Forelimb muscle (tissue), 1 donor: ENCODE measurements at regions not wholly inside any gene's neighbourhood (a gene's known extent, or its start where the extent isn't known, plus 50 kb on each side); places are given as distances from the start of the nearest gene placed in this dataset.
A peak's percentile ranks its signal among the peaks of the same experiment; 100 is the strongest.

ENCODE experiments used
- DNase-seq: peaks from one replicate; pipeline ENCODE4 v3.0.0-alpha.2; 2013; ENCODE audit warnings: low read depth

DNA sequence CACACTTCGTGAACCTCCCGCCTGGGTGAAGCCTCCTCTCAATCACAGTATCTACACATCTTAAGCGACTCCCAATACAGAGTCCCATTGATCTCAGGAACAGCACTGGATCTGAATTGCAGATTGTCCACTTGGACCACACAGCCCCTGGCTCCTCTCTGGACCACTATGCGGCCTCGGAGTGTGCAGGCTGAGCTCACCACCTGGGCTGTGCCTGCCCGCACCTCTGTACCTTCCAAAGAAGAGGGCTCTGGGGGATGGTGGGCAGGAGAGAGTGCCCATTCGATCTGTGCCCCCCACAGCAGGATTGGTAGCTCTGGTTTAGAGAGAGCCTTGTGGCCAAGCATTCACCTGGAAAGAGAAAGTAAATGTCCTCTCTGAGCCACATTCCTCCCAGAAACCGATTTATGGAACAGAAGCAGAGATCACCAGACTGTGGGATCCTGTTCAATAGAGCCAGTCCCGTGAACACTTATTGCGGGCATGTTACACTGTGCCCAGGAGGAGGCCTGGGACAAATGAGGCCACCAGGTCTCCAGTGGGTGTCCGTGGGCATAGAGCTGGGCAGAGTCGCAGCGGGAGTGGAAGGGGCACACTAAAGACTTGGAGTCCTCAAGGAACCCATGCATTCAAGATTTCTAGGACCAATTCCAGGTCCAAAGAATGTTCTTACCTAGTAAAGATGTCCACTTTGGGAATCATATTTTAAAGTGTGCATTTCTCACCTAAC lies 141.6 kb upstream of the SOX1 start:
- no peak for DNase-seq

DNA sequence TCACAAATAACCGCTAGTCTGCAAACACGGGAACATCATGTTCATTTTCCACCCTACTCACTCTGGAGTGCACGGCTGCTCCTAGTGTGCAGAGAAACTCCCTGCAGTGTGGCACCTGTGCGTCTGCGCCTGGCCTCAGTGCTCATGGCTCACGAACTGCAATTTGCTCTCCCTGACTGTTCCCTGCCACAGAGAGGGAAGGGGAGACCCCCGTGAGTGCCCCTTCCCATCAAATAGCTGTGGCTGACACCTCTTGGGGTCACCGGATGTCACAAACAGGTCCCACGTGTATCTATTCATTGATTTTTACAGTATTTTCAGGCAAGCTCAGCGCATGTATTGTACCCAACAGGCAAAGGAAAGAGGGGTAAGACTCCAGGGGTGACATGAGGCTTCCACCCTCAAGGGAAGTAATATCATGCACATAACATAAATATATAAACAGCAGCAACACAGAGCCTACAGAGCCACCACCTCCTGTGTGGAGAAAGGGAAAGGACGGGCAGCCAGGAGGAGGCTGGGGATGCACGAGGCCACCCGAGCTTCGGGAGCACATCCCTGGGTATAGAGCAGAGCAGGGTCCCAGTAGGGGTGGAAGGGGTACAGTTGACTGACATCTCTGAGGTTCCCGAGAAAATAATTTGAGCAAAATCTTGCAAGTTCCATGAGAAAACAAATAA lies 140.3 kb upstream of the SOX1 start:
- DNase-seq = no peak

DNA sequence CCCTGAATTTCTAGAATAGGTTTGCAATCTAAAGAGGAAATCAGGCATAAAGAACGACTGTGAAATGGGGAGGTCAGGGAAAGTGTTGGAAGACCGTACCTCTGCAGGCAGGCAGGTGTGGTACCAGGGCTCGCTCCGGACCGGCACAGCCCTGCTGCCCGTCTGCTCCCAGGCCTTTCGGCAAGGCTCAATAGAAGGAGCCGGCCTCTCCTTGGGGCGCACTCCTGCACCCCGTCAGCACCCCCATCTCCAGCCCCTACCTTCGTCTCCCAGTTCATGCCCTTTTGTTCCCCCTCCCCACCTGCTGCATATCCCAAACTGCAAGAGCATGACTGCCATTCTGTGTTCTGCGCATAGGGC lies 139.8 kb upstream of the SOX1 start:
- DNase-seq = no peak

DNA sequence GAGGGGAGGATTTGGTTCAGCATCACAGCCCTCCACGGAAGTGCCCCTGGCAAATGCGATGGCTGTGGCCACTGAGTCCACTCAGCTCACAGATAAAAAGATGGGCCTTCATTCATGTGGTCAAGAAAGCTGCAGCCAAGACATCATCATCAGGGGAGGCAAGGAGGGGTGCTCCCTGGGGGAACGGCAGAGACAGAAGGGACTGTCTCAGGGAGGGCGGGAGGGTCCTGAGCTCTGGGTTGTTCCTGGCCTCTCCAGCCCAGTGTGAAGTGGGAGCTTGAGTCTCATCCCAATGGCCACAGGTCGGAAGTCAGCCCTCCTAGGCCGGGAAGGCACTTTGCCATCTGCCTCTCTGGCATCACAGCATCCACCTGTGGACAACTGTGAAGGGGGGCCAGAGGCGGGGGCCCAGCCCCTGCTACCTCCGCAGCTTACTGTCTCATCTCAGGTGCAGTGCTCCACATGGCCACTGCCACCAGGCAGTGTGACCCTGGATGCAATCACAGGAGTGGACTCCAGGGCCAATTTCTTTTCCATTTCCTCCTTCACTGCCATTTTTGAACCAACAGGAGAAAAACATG lies 137.8 kb upstream of the SOX1 start:
- DNase-seq = no peak

DNA sequence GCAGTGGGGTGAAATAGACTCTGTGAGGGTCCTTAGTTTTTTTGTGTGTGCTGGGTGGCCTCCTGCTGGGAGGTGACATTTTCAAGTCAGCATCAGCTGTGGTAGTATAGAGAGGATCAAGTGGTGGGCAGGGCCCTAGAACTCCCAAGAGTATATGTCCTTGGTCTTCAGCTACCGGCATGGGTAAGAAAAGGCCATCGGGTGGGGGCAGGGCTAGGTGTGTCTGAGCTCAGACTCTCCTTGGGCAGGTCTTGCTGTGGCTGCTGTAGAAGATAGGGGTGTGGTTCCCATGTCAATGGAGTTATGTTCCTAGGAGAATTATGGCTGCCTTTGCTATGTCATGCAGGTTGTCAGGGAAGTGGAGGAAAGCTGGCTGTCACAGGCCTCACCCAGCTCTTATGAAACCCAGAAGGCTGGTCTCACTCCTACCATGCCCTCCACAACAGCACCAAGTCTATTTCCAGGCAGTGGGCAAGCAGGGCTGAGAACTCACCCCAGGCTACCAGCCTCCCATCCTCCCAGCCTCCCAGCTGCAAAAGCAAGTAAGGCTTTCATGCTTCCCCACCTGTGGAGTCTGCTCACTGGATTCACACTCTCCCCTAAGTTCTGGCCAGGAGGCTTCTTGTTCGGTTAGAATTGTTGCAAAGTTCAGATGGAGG lies 130.6 kb upstream of the SOX1 start:
- no peak for DNase-seq

DNA sequence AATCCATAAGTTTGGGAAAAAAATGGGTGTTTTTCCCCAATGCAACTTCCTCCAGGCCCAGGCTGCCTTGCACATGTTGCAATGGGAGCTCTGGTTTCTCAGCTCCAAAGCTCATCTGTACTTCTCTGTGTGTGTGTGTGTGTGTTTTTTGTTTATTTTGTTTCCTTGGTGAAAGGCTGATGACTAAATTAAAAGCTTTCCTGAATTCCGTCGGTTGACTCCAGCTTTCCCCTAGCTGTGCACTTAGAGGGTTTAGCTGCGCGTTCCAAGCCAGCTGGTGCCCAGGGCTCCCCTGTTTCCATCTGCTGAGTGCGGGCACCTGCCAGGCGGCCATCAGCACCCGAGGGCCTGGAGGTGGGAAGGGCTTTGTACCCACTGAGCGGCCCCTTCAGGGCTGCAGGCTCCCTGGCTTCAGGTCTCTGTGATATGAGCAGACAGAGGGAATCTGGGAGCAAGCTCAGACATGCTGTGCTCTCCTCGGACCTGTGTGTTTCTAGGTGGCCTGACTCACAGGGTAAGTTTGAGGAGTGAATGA lies 129.1 kb upstream of the SOX1 start:
- DNase-seq = peak; percentile 14

DNA sequence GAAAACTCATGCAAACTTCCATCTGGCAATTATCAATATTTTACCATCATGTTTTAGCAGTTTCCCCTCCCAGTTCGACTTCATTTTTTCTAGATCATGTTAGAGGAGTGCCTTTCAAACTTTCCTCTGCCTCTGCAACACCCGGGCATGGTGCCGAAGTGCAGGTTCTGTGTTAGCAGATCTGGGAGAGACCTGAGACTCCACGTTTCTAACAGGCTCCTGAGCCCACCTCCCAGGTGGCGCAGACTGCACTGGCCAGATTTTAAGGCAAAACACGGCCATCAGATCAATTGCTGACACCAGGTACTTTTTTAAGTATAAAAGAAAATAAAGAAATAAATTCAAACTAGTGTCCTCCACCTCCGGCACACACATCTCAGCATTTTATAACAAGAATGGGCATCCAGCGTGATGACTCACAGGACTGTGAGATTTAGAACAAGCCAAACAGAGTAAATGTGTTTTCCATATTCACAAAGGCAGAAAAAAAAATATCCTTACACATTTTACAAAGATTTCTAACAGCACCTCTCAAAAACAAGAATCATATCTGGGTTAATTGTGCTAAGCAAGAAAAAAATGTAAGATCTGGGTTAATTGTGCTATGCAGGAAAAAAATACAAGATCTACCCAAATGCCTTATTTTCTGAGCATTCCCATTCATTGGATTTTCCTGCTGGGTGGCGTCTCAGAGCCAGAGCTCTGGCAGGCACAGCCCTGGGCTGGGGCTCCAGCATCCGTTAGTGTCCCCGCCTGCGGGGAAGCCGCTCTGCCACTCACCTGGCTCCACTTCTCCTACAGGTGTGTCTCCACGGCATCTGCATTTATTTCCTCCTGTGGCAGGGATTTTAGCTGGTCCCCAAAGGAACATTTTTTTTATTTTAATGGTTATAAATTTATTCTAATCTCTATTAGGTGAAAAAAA lies 127.9 kb upstream of the SOX1 start:
- no peak for DNase-seq

DNA sequence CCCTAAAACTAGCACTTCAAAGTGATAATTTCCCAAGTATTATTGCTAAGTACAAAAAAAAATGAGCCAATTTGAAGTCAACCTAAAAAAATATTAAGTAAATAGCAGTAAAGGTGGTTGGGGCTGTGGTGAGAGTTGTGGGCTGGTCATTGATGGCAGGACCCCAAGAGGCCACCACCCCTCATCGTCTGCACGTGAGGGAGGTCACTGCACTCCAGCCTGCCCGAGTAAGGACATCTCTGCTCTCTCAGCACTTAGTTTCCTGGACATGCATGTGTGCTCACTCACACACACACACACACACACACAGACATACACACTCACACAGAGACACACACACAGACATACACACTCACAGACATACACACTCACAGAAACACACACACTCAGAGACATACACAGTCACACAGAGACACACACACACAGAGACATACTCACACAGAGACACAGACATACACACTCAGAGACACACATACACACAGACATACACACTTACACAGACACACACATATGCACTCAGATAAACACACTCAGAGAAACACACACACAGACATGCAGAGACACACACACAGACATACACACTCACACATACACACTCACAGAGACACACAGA lies 127.2 kb upstream of the SOX1 start:
- DNase-seq = no peak

DNA sequence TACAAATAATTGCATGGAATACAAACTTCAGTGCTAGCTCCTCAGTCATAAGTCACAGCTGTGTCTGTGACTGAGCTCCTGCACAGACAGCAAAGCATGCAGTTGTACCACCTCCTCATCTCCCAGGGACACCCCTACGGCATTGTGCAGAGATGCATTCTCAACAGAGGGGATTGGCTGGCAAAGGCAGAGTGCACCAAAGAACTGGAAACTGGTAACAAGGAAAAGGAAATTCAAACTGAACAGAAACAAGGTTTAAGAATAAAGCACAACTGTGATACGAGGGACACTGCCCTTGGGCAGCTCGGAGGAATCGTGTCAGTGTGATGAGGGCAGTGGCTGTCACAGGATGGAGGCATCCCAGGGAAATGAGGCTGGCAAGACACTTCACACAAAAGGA lies 126.1 kb upstream of the SOX1 start:
- no peak for DNase-seq

DNA sequence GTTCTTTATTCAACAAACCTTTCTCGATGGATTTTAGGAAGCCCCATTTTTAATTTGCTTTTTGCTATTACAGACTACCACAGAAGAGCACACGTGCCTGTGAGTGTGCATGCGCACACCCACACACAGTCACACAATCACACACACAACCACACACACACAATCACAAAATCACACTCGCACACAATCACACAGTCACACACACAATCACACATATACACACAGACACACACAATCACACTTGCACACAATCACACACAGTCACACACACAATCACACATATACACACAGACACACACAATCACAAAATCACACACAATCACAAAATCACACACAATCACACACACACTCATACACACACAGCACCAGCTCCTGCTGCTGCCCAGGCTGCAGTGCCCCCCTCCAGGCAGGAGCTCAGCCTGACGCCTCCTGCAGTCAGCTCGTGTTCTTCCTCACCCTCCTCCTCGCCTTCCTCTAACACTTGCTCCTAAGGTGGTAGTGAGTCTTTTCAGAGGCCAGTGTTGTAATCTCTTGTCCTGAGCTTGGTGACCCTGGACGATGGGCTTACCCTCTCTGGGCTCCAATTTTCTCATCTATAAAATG lies 125.0 kb upstream of the SOX1 start:
- no peak for DNase-seq

DNA sequence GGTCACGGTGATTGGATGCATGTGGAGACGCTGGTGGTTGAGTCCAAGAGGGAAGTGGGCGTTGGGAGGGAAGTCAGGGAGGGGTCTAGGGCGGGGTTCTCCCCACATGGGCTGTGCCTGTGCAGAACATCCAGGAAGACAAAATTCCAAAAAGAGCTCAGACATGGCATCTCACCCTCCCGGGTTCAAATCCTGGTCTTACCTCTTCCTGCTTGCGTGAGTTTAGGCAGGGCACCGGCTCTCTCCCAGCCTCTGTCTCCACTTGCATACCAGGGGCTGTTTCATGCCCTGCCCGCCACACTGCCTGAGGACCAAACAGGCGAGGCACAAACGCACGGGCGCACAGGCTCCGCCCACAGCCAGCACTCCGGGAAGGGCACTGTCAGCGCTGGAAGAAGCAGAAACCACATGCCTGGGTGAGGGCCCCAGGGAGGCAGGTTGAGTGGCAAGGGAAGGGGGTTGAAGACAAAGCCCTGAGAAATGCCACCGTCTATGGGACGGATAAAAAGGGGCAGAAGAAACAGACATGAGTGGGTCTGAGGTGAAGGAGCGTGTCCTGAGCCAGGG lies 123.6 kb upstream of the SOX1 start:
- DNase-seq = no peak

DNA sequence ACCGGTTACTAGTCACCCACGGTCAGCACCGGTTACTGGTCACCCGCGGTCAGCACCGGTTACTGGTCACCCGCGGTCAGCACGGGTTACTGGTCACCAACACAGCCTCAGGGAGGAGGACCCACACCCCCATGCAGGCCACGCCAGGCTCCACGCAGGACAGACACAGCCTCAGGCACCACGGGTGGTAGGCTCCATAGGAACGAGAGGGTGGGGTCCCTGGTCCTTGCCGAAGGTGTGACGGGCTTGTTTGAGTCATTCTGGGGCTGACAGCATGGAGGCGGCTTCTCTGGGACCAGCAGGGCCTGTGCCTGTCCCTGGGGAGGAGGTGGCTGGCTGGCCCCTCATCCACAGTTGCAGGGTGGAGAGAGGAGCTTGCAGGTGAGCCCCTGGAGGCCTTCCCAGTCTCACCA lies 122.8 kb upstream of the SOX1 start:
- no peak for DNase-seq

DNA sequence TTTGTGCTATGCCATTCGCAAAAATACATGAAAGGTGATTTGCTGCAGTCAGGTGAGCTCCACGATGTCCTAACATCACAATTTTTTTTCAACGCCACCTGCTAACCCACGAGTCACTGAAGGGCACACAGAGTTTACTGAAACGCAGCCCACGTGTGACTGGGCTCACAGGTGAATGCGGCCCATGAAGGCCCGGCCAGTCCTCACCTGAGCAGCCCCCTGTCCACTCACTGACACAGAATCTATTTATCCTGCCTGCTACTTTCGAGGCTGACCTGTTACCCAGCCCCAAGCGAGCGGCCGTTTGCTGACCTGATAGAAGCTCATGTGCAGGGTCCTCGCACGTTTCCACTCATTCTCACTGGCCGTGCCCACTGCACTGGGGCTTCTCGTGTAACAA lies 121.9 kb upstream of the SOX1 start:
- DNase-seq = no peak

DNA sequence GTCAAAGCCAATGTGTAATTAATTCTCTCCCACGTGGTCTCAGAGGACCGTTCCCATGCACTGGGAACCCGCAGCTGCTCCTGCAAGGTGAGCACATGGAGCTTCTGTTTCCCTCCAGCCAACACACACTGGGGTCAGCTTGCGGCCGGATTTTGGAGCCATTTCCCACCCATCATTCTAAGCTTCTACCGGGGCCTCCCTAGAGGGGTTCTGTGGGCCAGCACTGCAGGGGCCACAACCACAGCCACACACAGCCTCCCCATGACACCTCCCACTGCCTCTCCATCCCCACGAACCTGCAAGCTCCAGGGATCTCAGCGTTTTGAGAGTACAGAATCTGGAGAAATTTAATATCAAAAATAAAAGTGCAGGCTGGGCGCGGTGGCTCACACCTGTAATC lies 120.7 kb upstream of the SOX1 start:
- no peak for DNase-seq

DNA sequence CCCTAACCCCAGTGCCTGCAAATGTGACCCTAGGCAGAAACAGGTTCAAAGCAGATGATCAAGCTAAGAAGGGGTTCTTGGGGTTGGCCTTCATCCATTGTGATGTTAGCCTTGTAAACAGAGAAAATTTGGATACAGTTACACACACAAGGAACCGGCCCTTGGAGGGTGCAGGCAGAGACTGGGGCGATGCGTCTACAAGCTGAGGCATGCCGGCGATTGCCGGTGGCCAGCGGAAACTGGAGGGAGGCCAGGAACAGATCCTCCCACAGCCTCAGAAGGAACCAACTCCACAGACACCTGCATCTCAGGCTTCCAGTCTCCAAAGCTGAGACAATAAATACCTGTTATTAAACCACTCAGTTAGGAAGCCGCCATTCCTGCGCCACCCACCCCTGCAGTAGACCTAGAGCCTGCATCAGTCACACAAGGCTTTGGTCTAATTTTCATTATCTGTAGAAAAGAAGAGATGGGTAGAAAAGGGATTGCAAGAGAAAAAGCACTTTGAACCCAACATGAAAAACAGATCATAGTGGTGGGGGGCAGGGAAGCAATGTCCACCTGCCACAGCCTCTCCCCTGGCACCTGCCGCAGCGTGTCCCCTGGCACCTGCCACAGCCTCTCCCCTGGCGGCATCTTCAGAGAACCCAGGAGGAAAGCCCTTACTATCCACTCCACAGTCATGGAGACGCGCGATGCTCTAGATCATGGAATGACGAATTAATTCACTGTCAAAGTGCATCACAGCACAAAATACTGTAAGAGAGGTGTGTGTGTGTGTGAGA lies 119.7 kb upstream of the SOX1 start:
- DNase-seq = no peak

DNA sequence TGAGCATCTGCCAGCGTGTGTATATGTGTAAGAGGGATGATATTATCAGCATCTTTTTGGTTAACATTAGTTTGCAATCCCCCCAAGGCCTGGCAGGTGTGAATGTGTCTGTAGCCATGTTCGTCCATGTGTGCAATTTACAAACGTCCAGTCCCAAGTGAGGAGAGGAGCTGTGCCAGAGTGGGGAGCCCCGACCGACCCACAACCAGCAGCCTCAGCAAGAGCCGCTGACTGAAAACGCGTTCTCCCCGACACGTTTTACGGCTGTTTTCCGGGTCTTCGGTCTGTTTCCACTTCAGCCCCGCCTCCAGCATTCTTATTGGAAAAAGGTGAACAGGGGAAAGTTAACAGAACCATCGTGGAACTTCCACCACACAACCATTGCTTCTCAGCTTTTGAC lies 119.1 kb upstream of the SOX1 start:
- DNase-seq = no peak

DNA sequence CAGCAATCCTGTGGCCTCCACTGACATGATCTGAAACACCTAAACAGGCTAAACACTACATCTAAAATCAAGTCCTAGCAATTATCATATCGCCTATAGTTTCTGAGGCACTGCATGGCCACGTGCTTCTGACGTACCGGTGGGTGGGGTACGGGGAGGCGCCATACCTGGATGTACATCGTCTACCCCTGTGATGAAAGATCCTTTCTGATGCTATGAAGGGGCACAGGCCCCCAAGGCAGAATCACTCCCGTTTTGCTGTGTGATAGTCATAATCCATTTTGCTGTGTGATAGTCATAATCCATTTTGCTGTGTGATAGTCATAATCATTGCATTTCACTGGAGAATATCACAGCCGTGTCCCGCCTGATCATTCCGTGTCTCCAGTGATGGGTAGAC lies 118.7 kb upstream of the SOX1 start:
- DNase-seq = no peak

DNA sequence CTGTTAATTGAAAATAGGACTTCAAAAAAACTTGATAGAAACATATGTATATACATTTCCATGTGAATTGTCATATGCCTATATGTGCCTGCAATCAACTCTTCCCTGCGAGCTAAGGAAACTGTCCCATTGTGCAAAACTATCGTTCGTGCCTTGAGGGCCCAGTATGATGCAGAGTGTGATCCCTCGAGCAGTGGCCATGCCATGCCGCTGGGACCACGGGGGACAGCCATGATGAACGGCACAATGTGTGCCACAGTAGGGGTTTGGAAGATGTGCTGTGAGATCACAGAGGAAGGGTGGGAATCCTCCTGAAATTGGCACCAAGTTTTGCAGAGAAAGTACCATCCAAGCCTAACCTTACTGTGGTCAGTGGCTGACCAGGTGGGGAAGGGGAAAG lies 118.1 kb upstream of the SOX1 start:
- DNase-seq = no peak

DNA sequence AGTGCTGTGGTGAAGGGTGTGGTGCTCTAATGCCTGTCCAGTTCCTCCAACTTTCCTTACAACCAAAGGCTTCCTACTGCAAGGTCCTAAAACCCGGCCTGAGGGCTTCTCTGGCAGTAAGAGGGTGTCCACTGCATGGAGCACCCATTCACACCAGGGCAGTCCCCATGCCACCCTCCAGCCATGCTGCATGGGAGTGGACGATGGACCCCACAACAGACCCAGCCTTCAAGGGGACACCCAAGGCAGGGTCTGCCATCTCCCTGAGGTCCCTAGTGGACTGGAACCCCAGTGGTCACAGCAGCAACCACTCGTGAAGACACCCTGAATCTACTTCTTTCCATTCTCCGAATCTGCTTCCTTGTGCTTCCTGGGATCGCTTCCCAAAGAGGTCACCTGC lies 117.6 kb upstream of the SOX1 start:
- no peak for DNase-seq

DNA sequence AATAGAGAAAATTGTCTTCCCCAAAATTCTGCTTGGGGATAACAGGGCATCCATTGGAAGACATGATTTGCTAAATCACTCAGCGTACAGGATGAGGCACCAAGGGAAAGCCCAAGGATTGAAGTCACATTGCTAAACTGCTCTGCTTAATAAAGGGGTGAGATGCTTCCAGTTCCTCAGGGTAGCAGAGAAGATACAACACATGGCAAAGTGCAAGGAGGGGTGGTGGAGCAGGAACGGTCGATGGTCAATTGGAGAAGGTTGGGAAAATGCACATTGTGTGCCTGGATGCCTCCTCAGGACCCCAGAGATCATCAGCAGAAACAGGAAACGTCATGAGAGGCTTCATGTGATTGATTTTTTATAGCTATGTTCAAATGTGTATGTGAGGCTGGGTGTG lies 116.3 kb upstream of the SOX1 start:
- DNase-seq = no peak
